ENCODE measurements at regions not wholly inside any gene's neighbourhood (a gene's known extent, or its start where the extent isn't known, plus 50 kb on each side); places are given as distances from the start of the nearest gene placed in this dataset.
A peak's percentile ranks its signal among the peaks of the same experiment; 100 is the strongest.

DNA sequence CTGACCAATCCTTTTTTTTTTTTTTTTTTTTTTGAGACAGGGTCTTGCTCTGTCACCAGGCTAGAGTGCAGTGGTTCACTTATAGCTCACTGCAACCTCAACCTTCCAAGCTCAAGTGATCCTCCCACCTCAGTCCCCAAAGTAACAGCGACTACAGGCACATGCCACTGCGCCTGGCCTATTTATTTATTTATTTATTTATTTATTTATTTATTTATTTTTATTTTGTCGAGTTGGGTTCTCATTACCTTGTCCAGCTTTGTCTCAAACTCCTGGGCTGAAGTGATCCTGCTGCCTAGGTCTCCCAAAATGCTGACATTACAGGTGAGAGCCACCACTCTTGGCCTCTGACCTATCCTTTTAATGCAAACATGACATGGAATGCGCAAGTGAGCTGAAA lies 124.4 kb downstream of the GXYLT1 start (continued):
- no peak for TF ChIP-seq ZNF292 (tag by site-specific recombination; IDR thresholded peaks at IDR 0.05; ENCODE audit: borderline replicate concordance, low read depth)
- 0 out of 2 replicates have a peak, but pooled peaks have one; percentile 39 for TF ChIP-seq ZNF202 (tag by site-specific recombination; IDR thresholded peaks at IDR 0.05; ENCODE audit: borderline replicate concordance)
- TF ChIP-seq ZNF530 (tag by site-specific recombination; IDR thresholded peaks at IDR 0.05; ENCODE audit: low read depth): 0 out of 2 replicates have a peak, but pooled peaks have one; percentile 21
- no peak for TF ChIP-seq ZXDB (tag by site-specific recombination; IDR thresholded peaks at IDR 0.05)
- TF ChIP-seq ZNF426 (tag by site-specific recombination; IDR thresholded peaks at IDR 0.05): peak; percentile 65
- TF ChIP-seq, protein P1, sequence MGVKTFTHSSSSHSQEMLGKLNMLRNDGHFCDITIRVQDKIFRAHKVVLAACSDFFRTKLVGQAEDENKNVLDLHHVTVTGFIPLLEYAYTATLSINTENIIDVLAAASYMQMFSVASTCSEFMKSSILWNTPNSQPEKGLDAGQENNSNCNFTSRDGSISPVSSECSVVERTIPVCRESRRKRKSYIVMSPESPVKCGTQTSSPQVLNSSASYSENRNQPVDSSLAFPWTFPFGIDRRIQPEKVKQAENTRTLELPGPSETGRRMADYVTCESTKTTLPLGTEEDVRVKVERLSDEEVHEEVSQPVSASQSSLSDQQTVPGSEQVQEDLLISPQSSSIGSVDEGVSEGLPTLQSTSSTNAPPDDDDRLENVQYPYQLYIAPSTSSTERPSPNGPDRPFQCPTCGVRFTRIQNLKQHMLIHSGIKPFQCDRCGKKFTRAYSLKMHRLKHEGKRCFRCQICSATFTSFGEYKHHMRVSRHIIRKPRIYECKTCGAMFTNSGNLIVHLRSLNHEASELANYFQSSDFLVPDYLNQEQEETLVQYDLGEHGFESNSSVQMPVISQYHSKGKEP (tag by site-specific recombination; IDR thresholded peaks at IDR 0.05): no peak
- 0 out of 2 replicates have a peak, but pooled peaks have one; percentile 21 for TF ChIP-seq ZNF560 (tag by site-specific recombination; IDR thresholded peaks at IDR 0.05; ENCODE audit: borderline replicate concordance)
- peak; percentile 42; the same call in 1 of the 2 replicates for TF ChIP-seq ZBTB8A (tag by site-specific recombination; IDR thresholded peaks at IDR 0.05)
- TF ChIP-seq SP3 (tag by site-specific recombination; IDR thresholded peaks at IDR 0.05): 0 out of 2 replicates have a peak, but pooled peaks have one; percentile 16
- TF ChIP-seq ZNF510 (tag by site-specific recombination; IDR thresholded peaks at IDR 0.05; ENCODE audit: insufficient replicate concordance): peak; percentile 22
- TF ChIP-seq ZNF623 (tag by site-specific recombination; IDR thresholded peaks at IDR 0.05): peak; percentile 60
- no peak for TF ChIP-seq ZNF350 (tag by site-specific recombination; IDR thresholded peaks at IDR 0.05)
- peak; percentile 47; the same call in 1 of the 2 replicates for TF ChIP-seq ZNF664 (tag by site-specific recombination; IDR thresholded peaks at IDR 0.05)
- TF ChIP-seq ZNF555 (tag by site-specific recombination; conservative IDR thresholded peaks at IDR 0.05): peak; percentile 60
- TF ChIP-seq ZNF169 (tag by site-specific recombination; IDR thresholded peaks at IDR 0.05): no peak
- TF ChIP-seq, protein P2, sequence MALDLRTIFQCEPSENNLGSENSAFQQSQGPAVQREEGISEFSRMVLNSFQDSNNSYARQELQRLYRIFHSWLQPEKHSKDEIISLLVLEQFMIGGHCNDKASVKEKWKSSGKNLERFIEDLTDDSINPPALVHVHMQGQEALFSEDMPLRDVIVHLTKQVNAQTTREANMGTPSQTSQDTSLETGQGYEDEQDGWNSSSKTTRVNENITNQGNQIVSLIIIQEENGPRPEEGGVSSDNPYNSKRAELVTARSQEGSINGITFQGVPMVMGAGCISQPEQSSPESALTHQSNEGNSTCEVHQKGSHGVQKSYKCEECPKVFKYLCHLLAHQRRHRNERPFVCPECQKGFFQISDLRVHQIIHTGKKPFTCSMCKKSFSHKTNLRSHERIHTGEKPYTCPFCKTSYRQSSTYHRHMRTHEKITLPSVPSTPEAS (tag by site-specific recombination; IDR thresholded peaks at IDR 0.05): no peak
- TF ChIP-seq, protein P3, sequence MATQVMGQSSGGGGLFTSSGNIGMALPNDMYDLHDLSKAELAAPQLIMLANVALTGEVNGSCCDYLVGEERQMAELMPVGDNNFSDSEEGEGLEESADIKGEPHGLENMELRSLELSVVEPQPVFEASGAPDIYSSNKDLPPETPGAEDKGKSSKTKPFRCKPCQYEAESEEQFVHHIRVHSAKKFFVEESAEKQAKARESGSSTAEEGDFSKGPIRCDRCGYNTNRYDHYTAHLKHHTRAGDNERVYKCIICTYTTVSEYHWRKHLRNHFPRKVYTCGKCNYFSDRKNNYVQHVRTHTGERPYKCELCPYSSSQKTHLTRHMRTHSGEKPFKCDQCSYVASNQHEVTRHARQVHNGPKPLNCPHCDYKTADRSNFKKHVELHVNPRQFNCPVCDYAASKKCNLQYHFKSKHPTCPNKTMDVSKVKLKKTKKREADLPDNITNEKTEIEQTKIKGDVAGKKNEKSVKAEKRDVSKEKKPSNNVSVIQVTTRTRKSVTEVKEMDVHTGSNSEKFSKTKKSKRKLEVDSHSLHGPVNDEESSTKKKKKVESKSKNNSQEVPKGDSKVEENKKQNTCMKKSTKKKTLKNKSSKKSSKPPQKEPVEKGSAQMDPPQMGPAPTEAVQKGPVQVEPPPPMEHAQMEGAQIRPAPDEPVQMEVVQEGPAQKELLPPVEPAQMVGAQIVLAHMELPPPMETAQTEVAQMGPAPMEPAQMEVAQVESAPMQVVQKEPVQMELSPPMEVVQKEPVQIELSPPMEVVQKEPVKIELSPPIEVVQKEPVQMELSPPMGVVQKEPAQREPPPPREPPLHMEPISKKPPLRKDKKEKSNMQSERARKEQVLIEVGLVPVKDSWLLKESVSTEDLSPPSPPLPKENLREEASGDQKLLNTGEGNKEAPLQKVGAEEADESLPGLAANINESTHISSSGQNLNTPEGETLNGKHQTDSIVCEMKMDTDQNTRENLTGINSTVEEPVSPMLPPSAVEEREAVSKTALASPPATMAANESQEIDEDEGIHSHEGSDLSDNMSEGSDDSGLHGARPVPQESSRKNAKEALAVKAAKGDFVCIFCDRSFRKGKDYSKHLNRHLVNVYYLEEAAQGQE (tag by site-specific recombination; IDR thresholded peaks at IDR 0.05): peak; percentile 45; the same call in 1 of the 2 replicates
- TF ChIP-seq, protein P4, sequence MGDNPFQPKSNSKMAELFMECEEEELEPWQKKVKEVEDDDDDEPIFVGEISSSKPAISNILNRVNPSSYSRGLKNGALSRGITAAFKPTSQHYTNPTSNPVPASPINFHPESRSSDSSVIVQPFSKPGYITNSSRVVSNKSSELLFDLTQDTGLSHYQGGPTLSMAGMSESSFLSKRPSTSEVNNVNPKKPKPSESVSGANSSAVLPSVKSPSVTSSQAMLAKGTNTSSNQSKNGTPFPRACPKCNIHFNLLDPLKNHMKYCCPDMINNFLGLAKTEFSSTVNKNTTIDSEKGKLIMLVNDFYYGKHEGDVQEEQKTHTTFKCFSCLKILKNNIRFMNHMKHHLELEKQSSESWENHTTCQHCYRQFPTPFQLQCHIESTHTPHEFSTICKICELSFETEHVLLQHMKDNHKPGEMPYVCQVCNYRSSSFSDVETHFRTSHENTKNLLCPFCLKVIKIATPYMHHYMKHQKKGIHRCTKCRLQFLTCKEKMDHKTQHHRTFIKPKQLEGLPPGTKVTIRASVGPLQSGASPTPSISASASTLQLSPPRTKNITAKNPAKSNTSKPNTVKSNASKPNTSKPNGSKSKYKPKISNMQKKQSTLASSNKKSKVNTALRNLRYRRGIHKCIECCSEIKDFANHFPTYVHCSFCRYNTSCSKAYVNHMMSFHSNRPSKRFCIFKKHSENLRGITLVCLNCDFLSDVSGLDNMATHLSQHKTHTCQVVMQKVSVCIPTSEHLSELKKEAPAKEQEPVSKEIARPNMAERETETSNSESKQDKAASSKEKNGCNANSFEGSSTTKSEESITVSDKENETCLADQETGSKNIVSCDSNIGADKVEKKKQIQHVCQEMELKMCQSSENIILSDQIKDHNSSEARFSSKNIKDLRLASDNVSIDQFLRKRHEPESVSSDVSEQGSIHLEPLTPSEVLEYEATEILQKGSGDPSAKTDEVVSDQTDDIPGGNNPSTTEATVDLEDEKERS (tag by site-specific recombination; IDR thresholded peaks at IDR 0.05): no peak
- TF ChIP-seq KLF9 (tag by site-specific recombination; IDR thresholded peaks at IDR 0.05; ENCODE audit: low read depth): no peak
- TF ChIP-seq TCF7L2 (IDR thresholded peaks at IDR 0.05; ENCODE audit: borderline replicate concordance, low read depth, low read length): no peak
- TF ChIP-seq ZNF654 (tag by site-specific recombination; IDR thresholded peaks at IDR 0.05; ENCODE audit: low read depth): peak; percentile 28; the same call in 1 of the 2 replicates
- peak; percentile 84; the same call in 1 of the 2 replicates for TF ChIP-seq ZNF394 (tag by site-specific recombination; IDR thresholded peaks at IDR 0.05; ENCODE audit: borderline replicate concordance)
- TF ChIP-seq, protein P5, sequence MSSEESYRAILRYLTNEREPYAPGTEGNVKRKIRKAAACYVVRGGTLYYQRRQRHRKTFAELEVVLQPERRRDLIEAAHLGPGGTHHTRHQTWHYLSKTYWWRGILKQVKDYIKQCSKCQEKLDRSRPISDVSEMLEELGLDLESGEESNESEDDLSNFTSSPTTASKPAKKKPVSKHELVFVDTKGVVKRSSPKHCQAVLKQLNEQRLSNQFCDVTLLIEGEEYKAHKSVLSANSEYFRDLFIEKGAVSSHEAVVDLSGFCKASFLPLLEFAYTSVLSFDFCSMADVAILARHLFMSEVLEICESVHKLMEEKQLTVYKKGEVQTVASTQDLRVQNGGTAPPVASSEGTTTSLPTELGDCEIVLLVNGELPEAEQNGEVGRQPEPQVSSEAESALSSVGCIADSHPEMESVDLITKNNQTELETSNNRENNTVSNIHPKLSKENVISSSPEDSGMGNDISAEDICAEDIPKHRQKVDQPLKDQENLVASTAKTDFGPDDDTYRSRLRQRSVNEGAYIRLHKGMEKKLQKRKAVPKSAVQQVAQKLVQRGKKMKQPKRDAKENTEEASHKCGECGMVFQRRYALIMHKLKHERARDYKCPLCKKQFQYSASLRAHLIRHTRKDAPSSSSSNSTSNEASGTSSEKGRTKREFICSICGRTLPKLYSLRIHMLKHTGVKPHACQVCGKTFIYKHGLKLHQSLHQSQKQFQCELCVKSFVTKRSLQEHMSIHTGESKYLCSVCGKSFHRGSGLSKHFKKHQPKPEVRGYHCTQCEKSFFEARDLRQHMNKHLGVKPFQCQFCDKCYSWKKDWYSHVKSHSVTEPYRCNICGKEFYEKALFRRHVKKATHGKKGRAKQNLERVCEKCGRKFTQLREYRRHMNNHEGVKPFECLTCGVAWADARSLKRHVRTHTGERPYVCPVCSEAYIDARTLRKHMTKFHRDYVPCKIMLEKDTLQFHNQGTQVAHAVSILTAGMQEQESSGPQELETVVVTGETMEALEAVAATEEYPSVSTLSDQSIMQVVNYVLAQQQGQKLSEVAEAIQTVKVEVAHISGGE (tag by site-specific recombination; conservative IDR thresholded peaks at IDR 0.05; ENCODE audit: low read depth): peak; percentile 56

Data from HEK293 (cell line).